Ishikawa (cell line): ENCODE measurements at regions not wholly inside any gene's neighbourhood (a gene's known extent, or its start where the extent isn't known, plus 50 kb on each side); places are given as distances from the start of the nearest gene placed in this dataset.

Experiments used
- CEBPB ChIP-seq: IDR thresholded peaks from 2 replicates; pipeline ENCODE4 v1.6.1; 2012
- CREB1 ChIP-seq: IDR thresholded peaks from 2 replicates; pipeline ENCODE4 v1.6.1; 2012; ENCODE audit warnings: low read depth
- EGR1 ChIP-seq: IDR thresholded peaks from 2 replicates; pipeline ENCODE4 v1.6.1; 2012
- EP300 ChIP-seq: IDR thresholded peaks from 2 replicates; pipeline ENCODE4 v1.6.1; 2012; ENCODE audit warnings: borderline replicate concordance
- FOXM1 ChIP-seq: IDR thresholded peaks from 2 replicates; pipeline ENCODE4 v1.6.1; 2012; ENCODE audit warnings: low read depth, borderline replicate concordance
- NFIC ChIP-seq: IDR thresholded peaks from 2 replicates; pipeline ENCODE4 v1.6.1; 2012
- RAD21 ChIP-seq: IDR thresholded peaks from 2 replicates; pipeline ENCODE4 v1.6.1; 2012; ENCODE audit warnings: low read depth
- TAF1 ChIP-seq: IDR thresholded peaks from 2 replicates; pipeline ENCODE4 v1.6.1; 2012; ENCODE audit warnings: low read depth, mild to moderate bottlenecking
- TCF12 ChIP-seq: IDR thresholded peaks from 2 replicates; pipeline ENCODE4 v1.6.1; 2012; ENCODE audit warnings: low read depth
- TEAD4 ChIP-seq: IDR thresholded peaks from 2 replicates; pipeline ENCODE4 v1.6.1; 2012
- YY1 ChIP-seq: IDR thresholded peaks from 2 replicates; pipeline ENCODE4 v1.6.1; 2012; ENCODE audit warnings: low read depth
- ZBTB7A ChIP-seq: IDR thresholded peaks from 2 replicates; pipeline ENCODE4 v1.6.1; 2012; ENCODE audit warnings: low read depth
- TF ChIP-seq, protein P1 (sequence below): IDR thresholded peaks from 2 replicates; pipeline ENCODE4 v1.6.1; 2012
- TF ChIP-seq, protein P2 (sequence below): IDR thresholded peaks from 2 replicates; pipeline ENCODE4 v1.6.1; 2012
- TF ChIP-seq, protein P3 (sequence below): IDR thresholded peaks from 2 replicates; pipeline ENCODE4 v1.6.1; 2012; ENCODE audit warnings: low read depth, mild to moderate bottlenecking

DNA sequence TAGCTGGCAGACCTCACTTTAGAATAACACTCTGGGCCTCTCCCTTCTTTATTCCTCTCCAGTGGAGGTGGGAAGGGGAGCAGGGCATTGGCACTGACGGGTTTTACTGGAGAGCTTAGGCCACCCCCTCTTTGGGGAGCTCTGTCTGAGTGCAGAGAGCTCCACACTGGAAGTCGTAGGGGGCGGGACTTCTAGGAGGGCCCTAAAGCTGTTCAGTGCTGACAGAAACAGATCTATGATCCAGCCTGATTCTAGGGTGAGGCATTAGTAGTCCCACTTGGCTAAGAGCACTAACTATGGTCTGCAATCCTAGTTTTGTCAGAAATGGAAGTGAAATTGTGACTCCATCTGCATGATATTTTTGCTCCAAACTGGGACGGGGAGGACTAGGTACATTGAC is 138.7 kb downstream of the MIS18A start:
- TF ChIP-seq TEAD4 (no peak), EGR1 (no peak), TCF12 (no peak)

DNA sequence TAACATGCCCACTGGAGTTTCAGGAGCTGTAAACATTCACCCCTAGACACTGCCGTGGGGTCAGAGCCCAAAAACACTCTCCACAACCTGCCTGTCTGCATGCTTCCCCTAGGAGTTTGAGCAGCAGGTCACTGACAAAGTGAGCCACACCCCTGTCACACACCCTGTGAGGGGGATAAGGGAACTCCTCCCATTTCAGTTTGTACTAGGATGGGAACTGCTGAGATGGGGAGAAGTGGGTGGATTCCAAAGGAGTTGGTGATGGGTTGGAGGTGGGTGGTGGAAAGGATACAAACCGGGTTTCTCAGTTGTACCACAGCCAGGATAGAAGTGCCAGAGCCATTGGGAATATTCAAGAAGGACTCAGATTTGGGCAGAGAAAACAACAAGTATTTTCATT is 140.2 kb downstream of the MIS18A start:
- TF ChIP-seq TAF1: no peak
- TF ChIP-seq, protein P1, sequence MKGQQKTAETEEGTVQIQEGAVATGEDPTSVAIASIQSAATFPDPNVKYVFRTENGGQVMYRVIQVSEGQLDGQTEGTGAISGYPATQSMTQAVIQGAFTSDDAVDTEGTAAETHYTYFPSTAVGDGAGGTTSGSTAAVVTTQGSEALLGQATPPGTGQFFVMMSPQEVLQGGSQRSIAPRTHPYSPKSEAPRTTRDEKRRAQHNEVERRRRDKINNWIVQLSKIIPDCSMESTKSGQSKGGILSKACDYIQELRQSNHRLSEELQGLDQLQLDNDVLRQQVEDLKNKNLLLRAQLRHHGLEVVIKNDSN: no peak
- TF ChIP-seq ZBTB7A: no peak
- no peak for TF ChIP-seq EGR1
- no peak for TF ChIP-seq CREB1
- TF ChIP-seq RAD21: no peak
- TF ChIP-seq TCF12: no peak
- TF ChIP-seq, protein P2, sequence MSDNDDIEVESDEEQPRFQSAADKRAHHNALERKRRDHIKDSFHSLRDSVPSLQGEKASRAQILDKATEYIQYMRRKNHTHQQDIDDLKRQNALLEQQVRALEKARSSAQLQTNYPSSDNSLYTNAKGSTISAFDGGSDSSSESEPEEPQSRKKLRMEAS: no peak
- TF ChIP-seq CEBPB: no peak
- TF ChIP-seq, protein P3, sequence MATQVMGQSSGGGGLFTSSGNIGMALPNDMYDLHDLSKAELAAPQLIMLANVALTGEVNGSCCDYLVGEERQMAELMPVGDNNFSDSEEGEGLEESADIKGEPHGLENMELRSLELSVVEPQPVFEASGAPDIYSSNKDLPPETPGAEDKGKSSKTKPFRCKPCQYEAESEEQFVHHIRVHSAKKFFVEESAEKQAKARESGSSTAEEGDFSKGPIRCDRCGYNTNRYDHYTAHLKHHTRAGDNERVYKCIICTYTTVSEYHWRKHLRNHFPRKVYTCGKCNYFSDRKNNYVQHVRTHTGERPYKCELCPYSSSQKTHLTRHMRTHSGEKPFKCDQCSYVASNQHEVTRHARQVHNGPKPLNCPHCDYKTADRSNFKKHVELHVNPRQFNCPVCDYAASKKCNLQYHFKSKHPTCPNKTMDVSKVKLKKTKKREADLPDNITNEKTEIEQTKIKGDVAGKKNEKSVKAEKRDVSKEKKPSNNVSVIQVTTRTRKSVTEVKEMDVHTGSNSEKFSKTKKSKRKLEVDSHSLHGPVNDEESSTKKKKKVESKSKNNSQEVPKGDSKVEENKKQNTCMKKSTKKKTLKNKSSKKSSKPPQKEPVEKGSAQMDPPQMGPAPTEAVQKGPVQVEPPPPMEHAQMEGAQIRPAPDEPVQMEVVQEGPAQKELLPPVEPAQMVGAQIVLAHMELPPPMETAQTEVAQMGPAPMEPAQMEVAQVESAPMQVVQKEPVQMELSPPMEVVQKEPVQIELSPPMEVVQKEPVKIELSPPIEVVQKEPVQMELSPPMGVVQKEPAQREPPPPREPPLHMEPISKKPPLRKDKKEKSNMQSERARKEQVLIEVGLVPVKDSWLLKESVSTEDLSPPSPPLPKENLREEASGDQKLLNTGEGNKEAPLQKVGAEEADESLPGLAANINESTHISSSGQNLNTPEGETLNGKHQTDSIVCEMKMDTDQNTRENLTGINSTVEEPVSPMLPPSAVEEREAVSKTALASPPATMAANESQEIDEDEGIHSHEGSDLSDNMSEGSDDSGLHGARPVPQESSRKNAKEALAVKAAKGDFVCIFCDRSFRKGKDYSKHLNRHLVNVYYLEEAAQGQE: no peak
- no peak for TF ChIP-seq FOXM1
- TF ChIP-seq NFIC: no peak
- TF ChIP-seq YY1: no peak
- no peak for TF ChIP-seq TEAD4

DNA sequence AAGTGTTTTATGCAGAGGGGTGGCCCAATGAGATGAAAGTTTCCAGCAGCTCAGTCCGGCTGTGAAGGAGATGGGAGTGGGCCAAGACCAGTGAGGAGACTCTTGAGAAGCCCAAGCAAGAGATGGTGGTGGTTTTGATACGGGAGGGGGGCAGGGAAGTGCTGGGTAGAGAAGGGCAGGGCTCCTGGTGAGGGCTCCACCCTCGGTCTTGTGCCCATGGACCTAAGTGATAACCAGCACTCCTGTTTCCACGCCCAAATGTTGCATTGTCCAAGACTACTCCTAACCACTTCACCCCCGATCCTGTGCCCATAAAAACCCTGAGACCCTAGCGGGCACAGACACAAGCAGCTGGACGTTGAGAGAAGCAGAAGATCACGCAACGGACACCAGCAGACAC is 140.9 kb downstream of the MIS18A start:
- no peak for TF ChIP-seq TEAD4
- TF ChIP-seq ZBTB7A: no peak
- no peak for TF ChIP-seq EP300
- no peak for TF ChIP-seq TAF1
- TF ChIP-seq TCF12: no peak
- no peak for TF ChIP-seq CEBPB
- TF ChIP-seq, protein P2: no peak
- no peak for TF ChIP-seq FOXM1
- TF ChIP-seq, protein P3: no peak
- TF ChIP-seq EGR1: no peak
- TF ChIP-seq CREB1: no peak
- no peak for TF ChIP-seq YY1
- no peak for TF ChIP-seq RAD21
- no peak for TF ChIP-seq NFIC
- TF ChIP-seq, protein P1: no peak

DNA sequence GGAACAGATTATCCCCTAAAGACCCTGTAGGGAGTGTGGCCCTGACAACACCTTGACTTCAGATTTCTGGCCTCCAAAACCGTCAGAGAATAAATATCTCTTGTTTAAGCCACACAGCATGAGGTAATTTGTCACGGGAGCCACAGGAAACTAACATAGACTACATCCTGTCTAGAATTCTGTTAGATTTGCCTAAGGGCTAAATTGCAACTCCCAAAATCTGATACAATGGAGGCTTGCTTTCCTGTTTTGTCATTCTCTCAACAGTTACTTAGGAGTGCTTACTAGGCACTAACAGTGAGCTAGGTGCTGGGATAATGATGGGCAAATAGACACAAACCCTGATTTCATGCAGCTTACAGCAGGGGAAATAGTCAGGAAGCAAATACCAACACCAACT is 141.6 kb downstream of the MIS18A start:
- TF ChIP-seq YY1 (no peak), RAD21 (no peak), EGR1 (no peak), TCF12 (no peak), NFIC (no peak)
- TF ChIP-seq, protein P3: no peak
- TF ChIP-seq, protein P2: no peak

DNA sequence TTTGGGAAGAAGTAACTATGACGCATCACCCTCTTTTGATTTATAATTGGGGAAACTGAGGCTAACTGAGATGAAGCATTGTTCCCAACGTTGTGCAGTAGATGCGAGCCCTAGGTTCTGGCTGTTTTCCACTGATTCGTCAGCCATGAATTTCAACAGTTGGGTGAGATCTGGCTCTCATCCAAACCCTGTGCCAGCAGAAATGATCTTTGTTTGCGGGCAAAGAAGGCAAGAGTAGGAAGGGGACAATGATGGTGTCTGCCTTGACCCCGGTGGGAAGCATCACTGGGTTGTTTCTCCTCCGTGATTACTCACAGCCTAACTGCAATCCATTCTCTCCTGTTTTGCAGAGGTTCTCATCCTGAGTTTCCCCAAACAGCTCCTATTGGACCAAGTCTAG is 142.3 kb downstream of the MIS18A start:
- TF ChIP-seq RAD21: no peak
- TF ChIP-seq NFIC: 0 out of 2 replicates have a peak, but pooled peaks have one; percentile 11
